ENCODE measurements at regions not wholly inside any gene's neighbourhood (a gene's known extent, or its start where the extent isn't known, plus 50 kb on each side); places are given as distances from the start of the nearest gene placed in this dataset.
"Not testable (repeated sequence)": the region's sequence is repeated elsewhere in the genome, so short reads cannot be mapped to it uniquely, and the experiment has no call there.

DNA sequence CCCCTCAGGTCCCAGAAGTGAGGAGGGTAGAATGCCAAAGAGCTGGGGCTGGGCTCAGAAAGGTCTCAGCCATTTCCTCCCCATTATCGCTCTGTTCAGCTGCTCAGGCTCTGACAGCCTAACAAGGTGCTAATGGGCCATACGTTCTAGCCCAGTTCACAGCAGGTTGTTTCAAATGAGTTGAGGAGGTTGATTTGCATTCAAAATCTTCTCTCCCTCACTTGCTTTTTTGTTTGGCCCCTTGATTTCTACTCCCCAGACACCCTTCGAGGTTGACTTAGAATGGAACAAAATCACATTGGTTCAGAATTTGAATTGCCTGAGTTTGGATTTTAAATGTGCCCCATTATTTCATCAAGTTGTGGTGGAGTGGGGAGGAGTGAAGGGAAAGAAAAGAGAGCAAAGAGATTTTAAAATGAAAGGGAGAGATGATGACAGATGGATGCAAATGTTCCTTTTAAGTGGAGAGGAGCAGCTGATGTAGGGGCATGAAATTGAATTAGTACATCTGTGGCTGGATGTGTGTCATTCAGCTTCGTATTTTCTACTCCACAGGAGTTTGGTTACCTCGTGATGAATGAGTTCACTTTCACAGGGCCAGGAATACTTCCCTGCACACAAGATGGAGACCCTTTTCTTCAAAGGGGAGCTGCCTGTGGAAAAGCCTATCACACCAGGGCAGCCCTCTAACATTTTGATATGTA lies 425.8 kb upstream of the CAMK1G start:
- DNase-seq = no peak

DNA sequence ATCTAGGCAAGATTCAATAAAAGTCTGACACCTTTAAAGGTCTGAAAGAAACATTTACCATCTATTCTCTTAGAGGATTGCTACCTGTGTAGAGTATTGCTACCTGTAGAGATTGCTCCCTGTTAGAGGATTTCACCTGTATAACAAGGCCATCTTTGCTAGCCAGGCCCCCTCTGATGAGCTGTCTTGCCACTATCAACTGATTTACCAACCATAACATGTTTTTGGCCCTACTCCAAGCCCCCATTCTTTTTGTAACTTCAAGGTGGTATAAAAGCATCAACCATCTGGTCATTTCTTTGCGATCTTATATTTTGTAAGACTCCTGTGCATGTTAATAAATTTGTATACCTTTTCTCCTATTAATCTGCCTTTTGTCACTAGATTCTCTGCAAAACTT lies 424.7 kb upstream of the CAMK1G start:
- peak; percentile 44 for DNase-seq

GRCh38 chr1:209160230-209160629 lies 423.3 kb upstream of the CAMK1G start:
- DNase-seq = no peak

DNA sequence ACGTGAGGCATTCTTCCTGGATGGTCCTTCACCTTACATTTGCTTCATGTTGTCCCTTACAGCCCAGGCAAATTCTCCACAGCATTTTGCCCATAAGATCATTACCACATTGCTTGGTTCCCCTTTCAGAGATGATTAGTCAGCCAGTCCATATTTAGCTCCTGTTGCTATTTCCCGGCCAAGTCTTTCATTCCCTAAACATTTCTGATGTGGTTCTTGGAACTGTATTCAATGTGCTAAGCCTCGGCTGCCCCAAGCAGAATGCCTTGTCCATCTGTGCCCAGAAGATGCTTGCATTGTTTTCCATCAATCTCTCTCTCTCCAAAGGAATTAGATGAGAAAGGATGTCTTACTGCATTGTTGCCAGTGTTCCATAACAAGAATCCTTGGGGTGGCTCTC lies 420.9 kb upstream of the CAMK1G start:
- DNase-seq = no peak

- no peak for DNase-seq
These were observed 415.3 kb upstream of the CAMK1G start for GRCh38 chr1:209168204-209168603.

DNA sequence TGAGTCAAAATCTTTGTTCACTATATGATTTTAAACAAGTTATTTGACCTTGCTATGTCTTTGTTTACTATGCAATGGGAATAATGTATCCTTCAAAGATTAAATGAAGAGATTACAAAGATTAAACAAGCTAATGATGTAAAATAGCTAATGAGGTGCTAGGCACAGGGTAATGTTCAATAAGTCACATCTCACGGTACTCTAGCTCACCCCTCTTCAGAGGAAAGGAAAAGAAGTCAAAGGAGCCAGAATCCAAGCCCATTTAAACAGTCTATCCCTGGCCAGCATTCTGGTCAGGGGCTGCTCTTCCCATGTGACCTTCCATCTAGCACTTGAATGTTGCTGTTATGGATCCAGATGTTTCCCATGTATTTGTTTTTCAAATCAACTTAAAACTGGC lies 412.4 kb upstream of the CAMK1G start:
- DNase-seq = no peak

DNA sequence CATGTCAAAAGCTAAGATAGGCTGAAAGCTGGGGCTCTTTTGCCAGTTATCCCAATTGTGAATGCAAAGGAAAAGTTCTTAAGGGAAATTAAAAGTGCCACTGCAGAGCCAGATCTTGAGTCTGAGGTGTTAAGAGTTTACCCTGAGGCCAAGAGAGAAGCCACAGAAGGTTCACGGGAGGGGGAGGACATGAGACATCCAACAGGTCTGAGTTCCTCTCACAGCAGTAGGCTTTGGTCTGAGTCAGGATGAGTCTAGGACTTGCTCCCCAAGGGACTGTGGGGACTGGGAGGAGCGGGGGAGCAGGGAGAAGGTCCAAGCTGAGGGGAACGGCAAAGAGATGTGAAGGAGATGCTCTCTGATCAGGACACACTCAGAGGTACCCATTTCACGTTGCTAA lies 411.2 kb upstream of the CAMK1G start:
- no peak for DNase-seq

DNA sequence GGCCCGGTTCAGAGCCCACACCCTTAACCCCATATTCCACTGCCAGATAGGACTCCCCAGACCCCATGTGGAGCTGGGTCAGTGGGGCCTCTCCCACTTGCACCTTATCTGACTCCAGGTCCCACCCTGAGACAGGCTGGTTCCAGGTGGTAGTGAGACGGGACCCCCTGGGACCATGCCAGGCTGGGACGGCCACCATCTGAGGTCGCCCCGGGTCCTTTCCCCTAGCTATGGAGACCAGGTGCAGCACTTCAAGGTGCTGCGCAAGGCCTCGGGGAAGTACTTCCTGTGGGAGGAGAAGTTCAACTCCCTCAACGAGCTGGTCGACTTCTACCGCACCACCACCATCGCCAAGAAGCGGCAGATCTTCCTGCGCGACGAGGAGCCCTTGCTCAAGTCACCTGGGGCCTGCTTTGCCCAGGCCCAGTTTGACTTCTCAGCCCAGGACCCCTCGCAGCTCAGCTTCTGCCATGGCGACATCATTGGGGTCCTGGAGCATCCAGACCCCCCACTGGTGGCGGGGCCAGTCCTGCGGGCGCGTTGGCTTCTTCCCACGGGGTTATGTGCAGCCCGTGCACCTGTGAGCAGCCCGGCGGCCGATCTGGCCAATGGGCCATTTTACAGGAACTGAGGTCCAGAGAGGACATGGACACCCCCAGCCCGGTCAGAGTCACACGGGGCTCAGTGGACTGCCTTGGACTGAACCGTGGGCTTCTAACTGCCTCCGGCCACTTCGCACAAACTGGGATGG lies 410.5 kb upstream of the CAMK1G start:
- DNase-seq = not testable (repeated sequence)

GRCh38 chr1:209173796-209174195 lies 409.7 kb upstream of the CAMK1G start:
- not testable (repeated sequence) for DNase-seq

DNA sequence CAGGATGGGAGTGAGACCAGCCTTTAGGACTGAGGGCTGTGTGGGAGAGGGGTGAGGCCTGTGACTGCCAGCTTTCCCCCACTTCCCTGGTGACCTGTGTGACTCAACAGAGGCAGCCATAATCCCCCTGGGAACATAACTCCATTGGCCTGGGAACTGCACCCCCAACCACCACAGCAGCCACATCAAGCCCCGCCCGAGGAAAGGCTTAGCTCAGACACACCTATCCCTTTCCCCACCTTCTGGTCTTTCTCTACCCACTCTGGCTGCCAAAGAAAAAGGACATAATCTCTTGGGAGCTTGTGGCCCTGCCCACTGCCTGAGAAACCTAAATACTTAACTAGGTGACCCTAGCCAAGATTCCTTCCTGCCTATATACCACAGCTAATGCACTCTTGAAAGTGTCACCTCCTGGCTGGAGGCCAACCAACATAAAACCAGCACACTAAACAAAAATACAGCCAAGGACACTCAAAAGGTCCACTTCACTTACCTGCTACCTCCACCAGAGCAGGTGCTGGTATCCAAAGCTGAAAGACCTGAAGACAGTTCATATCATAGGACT lies 406.6 kb upstream of the CAMK1G start:
- DNase-seq = no peak

DNA sequence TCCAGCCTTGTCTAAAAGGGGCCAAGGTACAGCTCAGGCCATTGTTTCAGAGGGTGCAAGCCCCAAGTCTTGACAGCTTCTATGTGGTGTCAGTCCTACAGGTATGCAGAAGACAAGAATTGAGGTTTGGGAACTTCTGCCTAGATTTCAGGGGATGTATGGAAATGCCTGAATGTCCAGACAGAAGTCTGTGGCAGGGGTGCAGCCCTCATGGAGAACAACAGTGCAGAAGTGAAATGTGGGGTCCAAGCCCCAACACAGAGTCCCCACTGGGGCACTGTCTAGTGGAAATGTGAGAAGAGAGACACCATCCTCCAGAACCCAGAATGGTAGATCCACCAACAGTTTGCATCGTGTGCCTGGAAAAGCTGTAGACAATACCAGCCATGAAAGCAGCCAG lies 400.3 kb upstream of the CAMK1G start:
- DNase-seq = no peak

DNA sequence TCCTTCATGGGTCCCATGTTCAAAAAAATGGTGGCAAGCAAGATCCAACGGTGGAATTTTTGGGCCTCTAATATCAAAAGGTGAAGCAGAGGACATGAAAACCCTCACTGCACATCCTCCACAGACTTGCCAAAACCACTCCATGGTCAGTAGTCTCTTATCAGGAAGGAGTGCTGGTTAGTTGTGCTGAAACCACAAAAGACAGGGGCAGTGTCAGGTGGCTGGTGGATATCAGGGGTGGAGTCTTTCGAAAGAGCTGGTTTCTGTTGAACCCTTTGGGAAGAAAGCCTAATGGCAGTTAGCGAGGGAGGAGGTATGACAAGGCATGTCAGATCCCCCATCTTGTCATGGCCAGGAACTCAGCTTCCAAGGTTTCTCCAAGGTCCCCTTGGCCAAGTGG lies 395.9 kb upstream of the CAMK1G start:
- DNase-seq = no peak

- peak; percentile 41 for DNase-seq
These were observed 392.8 kb upstream of the CAMK1G start for GRCh38 chr1:209190591-209191261.

DNA sequence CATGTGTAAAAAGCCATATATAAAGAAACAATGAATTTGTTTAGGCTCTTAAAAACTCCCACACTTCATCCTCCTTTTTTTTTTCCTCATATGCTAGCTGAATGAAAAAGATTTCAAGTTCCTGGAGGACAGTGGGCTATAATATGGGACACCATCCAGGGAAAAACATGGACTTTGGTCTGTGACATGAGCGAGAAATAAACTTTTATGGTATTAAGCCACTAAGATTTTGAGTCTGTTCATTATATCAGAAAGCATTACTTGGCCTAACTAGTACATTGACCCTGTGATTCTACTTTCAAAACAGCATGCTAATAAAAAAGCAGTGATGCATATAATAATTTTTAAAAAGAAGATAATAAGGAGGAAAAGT lies 392.3 kb upstream of the CAMK1G start:
- DNase-seq = no peak

GRCh38 chr1:209196140-209196539 lies 387.4 kb upstream of the CAMK1G start:
- DNase-seq = no peak

- DNase-seq = no peak
These were observed 384.4 kb upstream of the CAMK1G start for GRCh38 chr1:209198961-209199750.

DNA sequence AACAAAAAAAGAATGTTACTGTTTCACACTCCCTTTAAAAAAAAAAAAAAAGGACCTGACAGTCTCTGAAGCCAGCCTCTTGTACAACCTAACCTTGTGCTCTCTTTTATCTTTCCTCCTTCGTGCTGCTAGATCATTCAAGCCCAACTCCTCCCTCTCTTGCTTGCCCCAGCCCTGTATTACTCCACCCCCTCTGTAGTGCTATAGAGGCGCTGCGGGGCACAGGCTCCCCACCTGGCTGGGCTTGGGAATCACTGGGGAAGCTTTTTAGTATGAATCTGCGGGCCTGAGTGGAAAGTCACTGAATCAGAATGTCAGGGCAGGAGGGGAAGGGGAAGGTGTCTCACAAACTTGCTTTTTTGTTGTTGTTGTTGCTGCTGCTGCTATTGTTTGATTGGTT lies 383.7 kb upstream of the CAMK1G start:
- DNase-seq = no peak

DNA sequence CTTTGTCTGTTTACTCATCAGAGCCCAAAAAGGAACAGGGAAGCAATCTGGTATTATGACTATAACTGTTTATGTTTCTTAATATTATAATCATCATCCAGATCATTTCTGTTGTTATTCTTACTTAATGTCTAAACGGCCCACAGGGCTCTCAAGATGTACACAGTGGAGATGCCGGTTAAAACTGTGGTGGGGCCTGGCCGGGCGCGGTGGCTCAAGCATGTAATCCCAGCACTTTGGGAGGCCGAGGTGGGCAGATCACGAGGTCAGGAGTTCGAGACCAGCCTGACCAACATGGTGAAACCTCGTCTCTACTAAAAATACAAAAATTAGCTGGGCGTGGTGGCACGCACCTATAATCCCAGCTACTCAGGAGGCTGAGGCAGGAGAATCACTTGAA lies 381.2 kb upstream of the CAMK1G start:
- not testable (repeated sequence) for DNase-seq

GRCh38 chr1:209202830-209203532 lies 380.5 kb upstream of the CAMK1G start:
- no peak for DNase-seq

GRCh38 chr1:209203533-209203895 lies 380.0 kb upstream of the CAMK1G start:
- no peak for DNase-seq

DNA sequence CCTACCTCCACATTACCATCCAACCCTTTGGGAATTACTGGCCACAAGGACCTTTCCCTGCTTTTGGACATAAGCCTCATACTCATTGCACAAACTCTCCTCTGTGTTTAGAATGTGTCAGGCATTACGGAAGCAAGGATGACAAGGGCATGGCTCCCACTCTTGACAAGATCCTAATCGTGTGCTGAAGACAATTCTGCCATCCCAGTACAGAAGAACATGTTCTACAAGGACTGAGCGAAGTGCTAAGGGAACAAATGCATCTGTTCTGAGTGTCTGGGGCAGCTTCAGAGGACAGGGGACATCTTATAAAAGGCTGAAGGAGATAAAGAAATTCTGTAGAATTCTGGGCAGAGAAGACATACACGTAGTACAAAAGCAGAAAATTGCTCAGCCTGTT lies 378.5 kb upstream of the CAMK1G start:
- no peak for DNase-seq

DNA sequence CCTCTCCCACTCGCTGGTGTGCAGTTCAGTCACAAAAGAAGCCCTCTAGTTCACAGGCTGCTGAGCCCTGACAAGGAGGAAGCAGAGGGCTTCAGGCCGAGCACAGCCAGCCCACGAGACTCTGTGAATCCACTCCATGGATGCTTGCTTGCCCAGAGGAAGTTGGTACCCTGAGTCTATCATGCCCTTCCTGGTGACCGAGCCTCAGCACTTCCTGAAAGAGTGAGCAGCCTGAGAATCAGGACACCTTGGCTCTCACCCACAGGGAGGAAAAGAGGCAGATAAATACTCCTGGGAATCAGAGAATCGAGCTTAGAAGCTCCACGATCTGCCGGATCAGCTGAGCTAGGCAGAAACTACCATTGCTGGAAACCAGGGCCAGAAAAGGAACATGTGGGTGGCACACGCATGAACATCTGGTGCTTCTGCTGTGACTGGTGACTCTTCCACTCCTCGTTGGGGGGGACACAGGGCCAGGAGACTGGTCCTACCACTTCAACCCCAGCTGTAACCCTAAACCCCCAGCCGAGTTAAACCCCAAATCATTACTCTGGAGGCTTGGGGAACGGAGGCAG lies 376.3 kb upstream of the CAMK1G start:
- DNase-seq = peak; percentile 2

All from NCI-H524 treated with DMSO at 0.1 percent for 48 hours (cell line).